ENCODE measurements at regions not wholly inside any gene's neighbourhood (a gene's known extent, or its start where the extent isn't known, plus 50 kb on each side); places are given as distances from the start of the nearest gene placed in this dataset.
"Not testable (repeated sequence)": the region's sequence is repeated elsewhere in the genome, so short reads cannot be mapped to it uniquely, and the experiment has no call there.

DNA sequence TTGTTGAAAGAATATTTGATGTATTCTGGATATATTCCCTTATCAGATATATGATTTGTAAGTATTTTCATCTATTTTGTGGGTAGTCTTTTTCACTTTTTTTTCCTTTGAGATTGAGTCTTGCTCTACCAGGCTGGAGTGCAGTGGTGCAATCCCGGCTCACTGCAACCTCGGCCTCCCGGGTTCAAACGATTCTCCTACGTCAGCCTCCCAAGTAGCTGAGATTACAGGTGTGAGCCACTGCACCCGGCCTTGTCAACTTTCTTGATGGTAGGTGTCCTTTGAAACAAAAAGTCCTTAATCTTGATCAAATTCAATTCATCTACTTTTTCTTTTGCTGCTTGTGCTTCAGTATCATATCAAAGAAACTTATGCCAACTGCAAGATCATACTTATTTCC is 297.2 kb upstream of the NRSN1 start:
- H3K4me3 ChIP-seq (ENCODE audit: low read depth, low read length): no peak overlapping the region
- TF ChIP-seq, protein P1, sequence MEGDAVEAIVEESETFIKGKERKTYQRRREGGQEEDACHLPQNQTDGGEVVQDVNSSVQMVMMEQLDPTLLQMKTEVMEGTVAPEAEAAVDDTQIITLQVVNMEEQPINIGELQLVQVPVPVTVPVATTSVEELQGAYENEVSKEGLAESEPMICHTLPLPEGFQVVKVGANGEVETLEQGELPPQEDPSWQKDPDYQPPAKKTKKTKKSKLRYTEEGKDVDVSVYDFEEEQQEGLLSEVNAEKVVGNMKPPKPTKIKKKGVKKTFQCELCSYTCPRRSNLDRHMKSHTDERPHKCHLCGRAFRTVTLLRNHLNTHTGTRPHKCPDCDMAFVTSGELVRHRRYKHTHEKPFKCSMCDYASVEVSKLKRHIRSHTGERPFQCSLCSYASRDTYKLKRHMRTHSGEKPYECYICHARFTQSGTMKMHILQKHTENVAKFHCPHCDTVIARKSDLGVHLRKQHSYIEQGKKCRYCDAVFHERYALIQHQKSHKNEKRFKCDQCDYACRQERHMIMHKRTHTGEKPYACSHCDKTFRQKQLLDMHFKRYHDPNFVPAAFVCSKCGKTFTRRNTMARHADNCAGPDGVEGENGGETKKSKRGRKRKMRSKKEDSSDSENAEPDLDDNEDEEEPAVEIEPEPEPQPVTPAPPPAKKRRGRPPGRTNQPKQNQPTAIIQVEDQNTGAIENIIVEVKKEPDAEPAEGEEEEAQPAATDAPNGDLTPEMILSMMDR (IDR thresholded peaks at IDR 0.05; ENCODE audit: borderline replicate concordance, insufficient read depth, low read depth, low read length): no peak

DNA sequence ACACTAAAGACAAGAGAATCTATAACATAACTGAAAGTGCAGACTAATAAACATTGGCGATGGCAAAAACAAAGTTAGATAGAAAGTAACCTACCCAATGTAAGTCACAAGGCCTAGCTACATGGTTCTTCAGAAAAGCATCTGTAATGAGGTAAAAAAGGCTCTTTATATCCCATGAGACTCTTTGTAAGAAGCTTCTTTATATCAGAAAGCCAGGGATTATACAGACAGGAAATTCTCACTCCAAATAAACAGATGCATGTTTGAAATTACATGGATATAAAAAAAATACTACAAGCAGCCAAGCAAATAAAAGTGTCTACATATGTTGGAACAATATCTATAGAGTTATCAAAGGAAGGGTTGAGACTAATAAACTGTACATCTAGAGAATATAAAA is 284.9 kb upstream of the NRSN1 start:
- H3K4me3 ChIP-seq (ENCODE audit: low read depth, low read length): no peak overlapping the region
- TF ChIP-seq, protein P1 (IDR thresholded peaks at IDR 0.05; ENCODE audit: borderline replicate concordance, insufficient read depth, low read depth, low read length): no peak

DNA sequence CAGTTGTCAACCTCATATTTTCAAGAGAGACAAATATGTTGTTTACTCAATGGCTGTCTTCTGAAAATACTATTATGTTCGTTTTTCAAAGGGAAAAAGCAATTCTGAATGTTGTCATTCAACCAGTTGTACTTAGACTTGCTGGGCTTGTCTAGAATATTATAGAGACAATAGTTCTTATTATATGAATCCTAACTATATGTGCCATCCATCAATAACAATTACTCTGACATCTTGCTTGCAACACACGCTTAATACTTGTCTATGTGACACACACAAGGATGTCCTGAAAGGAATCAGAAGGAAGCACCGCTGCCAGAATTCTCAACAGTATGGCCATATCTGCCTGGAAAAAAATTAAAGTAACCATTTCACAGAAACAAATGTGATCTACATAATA is 283.3 kb upstream of the NRSN1 start:
- no peak overlapping the region for H3K4me3 ChIP-seq (ENCODE audit: low read depth, low read length)
- TF ChIP-seq, protein P1 (IDR thresholded peaks at IDR 0.05; ENCODE audit: borderline replicate concordance, insufficient read depth, low read depth, low read length): no peak

GRCh38 chr6:23851522-23851921 is 274.5 kb upstream of the NRSN1 start:
- no peak overlapping the region for H3K4me3 ChIP-seq (ENCODE audit: low read depth, low read length)
- TF ChIP-seq, protein P1 (IDR thresholded peaks at IDR 0.05; ENCODE audit: borderline replicate concordance, insufficient read depth, low read depth, low read length): no peak

GRCh38 chr6:23853566-23854133 is 272.4 kb upstream of the NRSN1 start:
- not testable (repeated sequence) for H3K4me3 ChIP-seq (ENCODE audit: low read depth, low read length)

GRCh38 chr6:23854154-23854553 is 271.9 kb upstream of the NRSN1 start:
- H3K4me3 ChIP-seq (ENCODE audit: low read depth, low read length): not testable (repeated sequence)

- TF ChIP-seq, protein P1 (IDR thresholded peaks at IDR 0.05; ENCODE audit: borderline replicate concordance, insufficient read depth, low read depth, low read length): no peak
- no peak overlapping the region for H3K4me3 ChIP-seq (ENCODE audit: low read depth, low read length)
Observed at GRCh38 chr6:23855497-23856116, 270.4 kb upstream of the NRSN1 start.

DNA sequence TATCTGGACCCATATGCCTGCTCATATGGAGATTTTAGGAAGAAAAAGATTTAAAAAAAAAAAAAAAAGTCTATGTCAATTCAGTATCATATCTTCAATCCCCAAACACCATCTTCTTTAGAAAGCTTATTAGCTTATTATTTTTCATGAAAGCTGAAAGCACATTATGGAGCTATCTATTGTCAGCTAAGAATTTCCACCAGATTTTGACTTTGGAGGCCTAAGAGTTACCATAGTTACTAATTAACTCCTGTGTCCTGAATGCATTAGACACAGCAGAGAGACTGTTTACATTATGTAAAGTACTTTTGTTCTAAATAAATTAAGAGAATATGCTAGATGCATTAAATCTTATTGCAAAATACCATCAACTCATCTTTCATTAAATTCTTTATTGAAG is 255.5 kb upstream of the NRSN1 start:
- H3K4me3 ChIP-seq (ENCODE audit: low read depth, low read length): no peak overlapping the region
- TF ChIP-seq, protein P1 (IDR thresholded peaks at IDR 0.05; ENCODE audit: borderline replicate concordance, insufficient read depth, low read depth, low read length): no peak

All from GM12875 (cell line).